ENCODE measurements at regions not wholly inside any gene's neighbourhood (a gene's known extent, or its start where the extent isn't known, plus 50 kb on each side); places are given as distances from the start of the nearest gene placed in this dataset.
"Not testable (repeated sequence)": the region's sequence is repeated elsewhere in the genome, so short reads cannot be mapped to it uniquely, and the experiment has no call there.

GRCh38 chr5:152622628-152623027 is 217.5 kb upstream of the NMUR2 start:
- H3K9me3 ChIP-seq (replicated peaks): no peaks in the 10 kb centered on the region
- no peak for DNase-seq
- H3K36me3 ChIP-seq: no peaks in the 10 kb centered on the region
- no peak overlapping the region for H3K4me3 ChIP-seq
- H3K27ac ChIP-seq: no peak overlapping the region
- H3K27me3 ChIP-seq: no peaks in the 10 kb centered on the region
- no peaks in the 10 kb centered on the region for H3K4me1 ChIP-seq

GRCh38 chr5:152623951-152624350 is 218.9 kb upstream of the NMUR2 start:
- DNase-seq: no peak
- H3K4me1 ChIP-seq: no peaks in the 10 kb centered on the region
- no peaks in the 10 kb centered on the region for H3K9me3 ChIP-seq (replicated peaks)

GRCh38 chr5:152625696-152626095 is 220.6 kb upstream of the NMUR2 start:
- no peak overlapping the region for H3K27ac ChIP-seq
- H3K27me3 ChIP-seq: no peaks in the 10 kb centered on the region
- H3K4me3 ChIP-seq: no peak overlapping the region
- no peak for DNase-seq
- no peaks in the 10 kb centered on the region for H3K9me3 ChIP-seq (replicated peaks)
- H3K36me3 ChIP-seq: no peaks in the 10 kb centered on the region
- no peaks in the 10 kb centered on the region for H3K4me1 ChIP-seq

More at GRCh38 chr5:152623951-152624350, 218.9 kb upstream of the NMUR2 start:
- Histone ChIP-seq H3K4me3 (no peak overlapping the region), H3K27me3 (no peaks in the 10 kb centered on the region), H3K27ac (no peak overlapping the region), H3K36me3 (no peaks in the 10 kb centered on the region)

GRCh38 chr5:152631221-152631620 is 226.1 kb upstream of the NMUR2 start:
- no peaks in the 10 kb centered on the region for H3K4me1 ChIP-seq
- H3K9me3 ChIP-seq (replicated peaks): no peaks in the 10 kb centered on the region
- no peaks in the 10 kb centered on the region; the same call in 1 of the 2 replicates for H3K27me3 ChIP-seq
- DNase-seq: no peak
- no peak overlapping the region for H3K27ac ChIP-seq
- H3K4me3 ChIP-seq: no peak overlapping the region
- no peaks in the 10 kb centered on the region for H3K36me3 ChIP-seq

GRCh38 chr5:152632360-152632759 is 227.3 kb upstream of the NMUR2 start:
- Histone ChIP-seq H3K4me3 (no peak overlapping the region), H3K36me3 (no peaks in the 10 kb centered on the region), H3K9me3 (replicated peaks) (no peaks in the 10 kb centered on the region), H3K27ac (no peak overlapping the region), H3K4me1 (no peaks in the 10 kb centered on the region), H3K27me3 (no peaks in the 10 kb centered on the region; the same call in 1 of the 2 replicates)
- no peak for DNase-seq

GRCh38 chr5:152634586-152634985 is 229.5 kb upstream of the NMUR2 start:
- no peaks in the 10 kb centered on the region for H3K9me3 ChIP-seq (replicated peaks)
- H3K4me3 ChIP-seq: no peak overlapping the region
- no peaks in the 10 kb centered on the region; the same call in 1 of the 2 replicates for H3K27me3 ChIP-seq
- no peaks in the 10 kb centered on the region for H3K36me3 ChIP-seq
- no peak for DNase-seq
- H3K4me1 ChIP-seq: no peaks in the 10 kb centered on the region
- H3K27ac ChIP-seq: no peak overlapping the region

GRCh38 chr5:152638996-152639552 is 234.0 kb upstream of the NMUR2 start:
- Histone ChIP-seq H3K27me3 (no peaks in the 10 kb centered on the region; the same call in 1 of the 2 replicates), H3K9me3 (replicated peaks) (no peaks in the 10 kb centered on the region), H3K4me1 (no peaks in the 10 kb centered on the region), H3K36me3 (no peaks in the 10 kb centered on the region), H3K4me3 (no peak overlapping the region), H3K27ac (no peak overlapping the region)
- no peak for DNase-seq

GRCh38 chr5:152641970-152642805 is 237.1 kb upstream of the NMUR2 start:
- H3K9me3 ChIP-seq (replicated peaks): no peaks in the 10 kb centered on the region
- H3K4me3 ChIP-seq: no peak overlapping the region
- no peaks in the 10 kb centered on the region for H3K4me1 ChIP-seq
- no peak overlapping the region for H3K27ac ChIP-seq
- DNase-seq: no peak
- H3K36me3 ChIP-seq: no peaks in the 10 kb centered on the region
- H3K27me3 ChIP-seq: no peaks in the 10 kb centered on the region; the same call in 1 of the 2 replicates

- no peak overlapping the region for H3K4me3 ChIP-seq
- DNase-seq: no peak
- no peaks in the 10 kb centered on the region for H3K36me3 ChIP-seq
- no peaks in the 10 kb centered on the region; the same call in 1 of the 2 replicates for H3K27me3 ChIP-seq
- H3K27ac ChIP-seq: no peak overlapping the region
- H3K9me3 ChIP-seq (replicated peaks): no peaks in the 10 kb centered on the region
- H3K4me1 ChIP-seq: no peaks in the 10 kb centered on the region
Observed at GRCh38 chr5:152642880-152643279, 237.8 kb upstream of the NMUR2 start.

- H3K27ac ChIP-seq: no peak overlapping the region
- no peak overlapping the region for H3K4me3 ChIP-seq
- no peaks in the 10 kb centered on the region for H3K36me3 ChIP-seq
- H3K4me1 ChIP-seq: no peaks in the 10 kb centered on the region
- no peak for DNase-seq
- no peaks in the 10 kb centered on the region; the same call in 1 of the 2 replicates for H3K27me3 ChIP-seq
- H3K9me3 ChIP-seq (replicated peaks): no peaks in the 10 kb centered on the region
Observed at GRCh38 chr5:152644029-152644728, 239.1 kb upstream of the NMUR2 start.

GRCh38 chr5:152649609-152650008 is 244.5 kb upstream of the NMUR2 start:
- Histone ChIP-seq H3K27me3 (no peaks in the 10 kb centered on the region), H3K27ac (no peak overlapping the region), H3K4me1 (no peaks in the 10 kb centered on the region), H3K4me3 (no peak overlapping the region), H3K9me3 (replicated peaks) (no peaks in the 10 kb centered on the region), H3K36me3 (no peaks in the 10 kb centered on the region)
- DNase-seq: no peak

- no peaks in the 10 kb centered on the region for H3K36me3 ChIP-seq
- H3K9me3 ChIP-seq (replicated peaks): no peaks in the 10 kb centered on the region
- no peak overlapping the region for H3K27ac ChIP-seq
- no peak overlapping the region for H3K4me3 ChIP-seq
- H3K27me3 ChIP-seq: no peaks in the 10 kb centered on the region
- DNase-seq: no peak
- no peaks in the 10 kb centered on the region for H3K4me1 ChIP-seq
Observed at GRCh38 chr5:152650413-152650812, 245.3 kb upstream of the NMUR2 start.

- H3K4me1 ChIP-seq; H3K27ac ChIP-seq; DNase-seq; H3K4me3 ChIP-seq; H3K9me3 ChIP-seq (replicated peaks); H3K27me3 ChIP-seq; H3K36me3 ChIP-seq: not testable (repeated sequence)
Observed at GRCh38 chr5:152659470-152659869, 254.4 kb upstream of the NMUR2 start.

GRCh38 chr5:152673601-152674000 is 268.5 kb upstream of the NMUR2 start:
- DNase-seq: no peak
- no peak overlapping the region for H3K27ac ChIP-seq
- H3K27me3 ChIP-seq: no peaks in the 10 kb centered on the region
- H3K9me3 ChIP-seq (replicated peaks): no peaks in the 10 kb centered on the region
- H3K4me3 ChIP-seq: no peak overlapping the region
- no peaks in the 10 kb centered on the region for H3K4me1 ChIP-seq
- H3K36me3 ChIP-seq: no peaks in the 10 kb centered on the region

- Histone ChIP-seq H3K27me3 (no peaks in the 10 kb centered on the region), H3K4me3 (no peak overlapping the region), H3K9me3 (replicated peaks) (no peaks in the 10 kb centered on the region), H3K4me1 (no peaks in the 10 kb centered on the region), H3K36me3 (no peaks in the 10 kb centered on the region), H3K27ac (no peak overlapping the region)
- no peak for DNase-seq
Observed at GRCh38 chr5:152674403-152674802, 269.3 kb upstream of the NMUR2 start.

Data from SJCRH30 (cell line).